ENCODE measurements at regions not wholly inside any gene's neighbourhood (a gene's known extent, or its start where the extent isn't known, plus 50 kb on each side); places are given as distances from the start of the nearest gene placed in this dataset.
A peak's percentile ranks its signal among the peaks of the same experiment; 100 is the strongest.

- ATAC-seq (no peak), DNase-seq (ENCODE audit: low read depth, low spot score) (no peak)
- H2AFZ ChIP-seq (ENCODE audit: low read depth, low read length, poor library complexity, severe bottlenecking): no peak overlapping the region
- CTCF ChIA-PET: no interaction called here
- H3K4me2 ChIP-seq (ENCODE audit: low read length): no peak overlapping the region
- intact Hi-C loops (cut with micrococcal nuclease): no loop called here
- no peaks in the 10 kb centered on the region for H3K27me3 ChIP-seq (ENCODE audit: insufficient read depth, low read length)
- no peaks in the 10 kb centered on the region for H3K9me2 ChIP-seq (ENCODE audit: insufficient read depth)
- POLR2A ChIA-PET: no interaction called here
- H4K20me1 ChIP-seq (ENCODE audit: insufficient read depth): no peaks in the 10 kb centered on the region
- no peak overlapping the region for H3K27ac ChIP-seq (ENCODE audit: low read depth, low read length)
- RAD21 ChIA-PET (ENCODE audit: low non-redundant PET in 1 of 2, low total read pairs in 2 of 2, uncharacterized antibody in 2 of 2, unreplicated experiment in 2 of 2): no interaction called here
- H3K4me3 ChIP-seq (replicated peaks in 1 of 2; ENCODE audit: low read depth in 1 of 2, low read length in 2 of 2): no peak overlapping the region
- H3K4me1 ChIP-seq (ENCODE audit: control insufficient read depth in 1 of 2, insufficient read depth in 2 of 2, low read length in 2 of 2): no peaks in the 10 kb centered on the region
- no peaks in the 10 kb centered on the region for H3K79me2 ChIP-seq (ENCODE audit: insufficient read depth, low read length)
- H3K36me3 ChIP-seq (ENCODE audit: control insufficient read depth in 1 of 2, insufficient read depth in 2 of 2, low read length in 2 of 2): no peaks in the 10 kb centered on the region
- H3K9ac ChIP-seq (ENCODE audit: low read length): no peak overlapping the region
- no peaks in the 10 kb centered on the region for H3K9me3 ChIP-seq (ENCODE audit: control insufficient read depth in 1 of 2, insufficient read depth in 1 of 2, low read depth in 1 of 2, low read length in 2 of 2)
- no TSS peak for BruUV-seq (replicated peaks)
- TF ChIP-seq CEBPB (IDR thresholded peaks at IDR 0.05; ENCODE audit: low read depth): peak; percentile 80
- peak; percentile 21; the same call in 1 of the 2 replicates for TF ChIP-seq FOSL1 (IDR thresholded peaks at IDR 0.05; ENCODE audit: low read depth)
- no peak for TF ChIP-seq EZH2 (IDR thresholded peaks at IDR 0.05)
- TF ChIP-seq SP1 (IDR thresholded peaks at IDR 0.05; ENCODE audit: low read depth): 0 out of 2 replicates have a peak, but pooled peaks have one; percentile 14
- TF ChIP-seq JUND (IDR thresholded peaks at IDR 0.05): peak; percentile 35
Measured at GRCh38 chr3:27976933-27977332, 254.8 kb upstream of the EOMES start.

- Histone ChIP-seq H3K9me2 (ENCODE audit: insufficient read depth) (no peaks in the 10 kb centered on the region), H3K4me1 (ENCODE audit: control insufficient read depth in 1 of 2, insufficient read depth in 2 of 2, low read length in 2 of 2) (no peaks in the 10 kb centered on the region), H3K79me2 (ENCODE audit: insufficient read depth, low read length) (no peaks in the 10 kb centered on the region), H3K36me3 (ENCODE audit: control insufficient read depth in 1 of 2, insufficient read depth in 2 of 2, low read length in 2 of 2) (no peaks in the 10 kb centered on the region), H3K4me3 (replicated peaks in 1 of 2; ENCODE audit: low read depth in 1 of 2, low read length in 2 of 2) (no peak overlapping the region), H3K27me3 (ENCODE audit: insufficient read depth, low read length) (no peaks in the 10 kb centered on the region), H2AFZ (ENCODE audit: low read depth, low read length, poor library complexity, severe bottlenecking) (no peak overlapping the region), H3K9me3 (ENCODE audit: control insufficient read depth in 1 of 2, insufficient read depth in 1 of 2, low read depth in 1 of 2, low read length in 2 of 2) (no peaks in the 10 kb centered on the region), H4K20me1 (ENCODE audit: insufficient read depth) (no peaks in the 10 kb centered on the region), H3K9ac (ENCODE audit: low read length) (no peak overlapping the region), H3K4me2 (ENCODE audit: low read length) (no peak overlapping the region), H3K27ac (ENCODE audit: low read depth, low read length) (no peak overlapping the region)
- DNase-seq (ENCODE audit: low read depth, low spot score) (no peak), ATAC-seq (no peak)
- ChIA-PET POLR2A (no interaction called here), CTCF (no interaction called here), RAD21 (ENCODE audit: low non-redundant PET in 1 of 2, low total read pairs in 2 of 2, uncharacterized antibody in 2 of 2, unreplicated experiment in 2 of 2) (no interaction called here)
- intact Hi-C loops (cut with micrococcal nuclease): no loop called here
- TF ChIP-seq, protein P1, sequence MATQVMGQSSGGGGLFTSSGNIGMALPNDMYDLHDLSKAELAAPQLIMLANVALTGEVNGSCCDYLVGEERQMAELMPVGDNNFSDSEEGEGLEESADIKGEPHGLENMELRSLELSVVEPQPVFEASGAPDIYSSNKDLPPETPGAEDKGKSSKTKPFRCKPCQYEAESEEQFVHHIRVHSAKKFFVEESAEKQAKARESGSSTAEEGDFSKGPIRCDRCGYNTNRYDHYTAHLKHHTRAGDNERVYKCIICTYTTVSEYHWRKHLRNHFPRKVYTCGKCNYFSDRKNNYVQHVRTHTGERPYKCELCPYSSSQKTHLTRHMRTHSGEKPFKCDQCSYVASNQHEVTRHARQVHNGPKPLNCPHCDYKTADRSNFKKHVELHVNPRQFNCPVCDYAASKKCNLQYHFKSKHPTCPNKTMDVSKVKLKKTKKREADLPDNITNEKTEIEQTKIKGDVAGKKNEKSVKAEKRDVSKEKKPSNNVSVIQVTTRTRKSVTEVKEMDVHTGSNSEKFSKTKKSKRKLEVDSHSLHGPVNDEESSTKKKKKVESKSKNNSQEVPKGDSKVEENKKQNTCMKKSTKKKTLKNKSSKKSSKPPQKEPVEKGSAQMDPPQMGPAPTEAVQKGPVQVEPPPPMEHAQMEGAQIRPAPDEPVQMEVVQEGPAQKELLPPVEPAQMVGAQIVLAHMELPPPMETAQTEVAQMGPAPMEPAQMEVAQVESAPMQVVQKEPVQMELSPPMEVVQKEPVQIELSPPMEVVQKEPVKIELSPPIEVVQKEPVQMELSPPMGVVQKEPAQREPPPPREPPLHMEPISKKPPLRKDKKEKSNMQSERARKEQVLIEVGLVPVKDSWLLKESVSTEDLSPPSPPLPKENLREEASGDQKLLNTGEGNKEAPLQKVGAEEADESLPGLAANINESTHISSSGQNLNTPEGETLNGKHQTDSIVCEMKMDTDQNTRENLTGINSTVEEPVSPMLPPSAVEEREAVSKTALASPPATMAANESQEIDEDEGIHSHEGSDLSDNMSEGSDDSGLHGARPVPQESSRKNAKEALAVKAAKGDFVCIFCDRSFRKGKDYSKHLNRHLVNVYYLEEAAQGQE (IDR thresholded peaks at IDR 0.05; ENCODE audit: low read depth): no peak
- TF ChIP-seq ATF3 (IDR thresholded peaks at IDR 0.05): no peak
- TF ChIP-seq, protein P2, sequence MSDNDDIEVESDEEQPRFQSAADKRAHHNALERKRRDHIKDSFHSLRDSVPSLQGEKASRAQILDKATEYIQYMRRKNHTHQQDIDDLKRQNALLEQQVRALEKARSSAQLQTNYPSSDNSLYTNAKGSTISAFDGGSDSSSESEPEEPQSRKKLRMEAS (IDR thresholded peaks at IDR 0.05): no peak
- TF ChIP-seq SP1 (IDR thresholded peaks at IDR 0.05; ENCODE audit: low read depth): no peak
- no TSS peak for BruUV-seq (replicated peaks)
Measured at GRCh38 chr3:27978440-27978839, 256.3 kb upstream of the EOMES start.
